Neural crest cell (in vitro differentiated cells): ENCODE measurements at regions not wholly inside any gene's neighbourhood (a gene's known extent, or its start where the extent isn't known, plus 50 kb on each side); places are given as distances from the start of the nearest gene placed in this dataset.

Experiments
- DNase-seq: peaks from one replicate; pipeline ENCODE4 v3.0.0; 2021; ENCODE audit warnings: low read depth, mixed read lengths, low spot score
- H3K27ac Mint-ChIP-seq: one replicate; pipeline ENCODE4 v1.8.0; 2021; ENCODE audit warnings: mild to moderate bottlenecking, mixed read lengths; ENCODE audit not compliant: unreplicated experiment
- H3K27me3 Mint-ChIP-seq: 2 replicates; pipeline ENCODE4 v1.8.0; 2021; ENCODE audit warnings: low read depth, mild to moderate bottlenecking, mixed read lengths
- H3K36me3 Mint-ChIP-seq: 2 replicates; pipeline ENCODE4 v1.8.0; 2021; ENCODE audit warnings: low read depth, mild to moderate bottlenecking, mixed read lengths
- H3K4me1 Mint-ChIP-seq: 2 replicates; pipeline ENCODE4 v1.8.0; 2021; ENCODE audit warnings: mixed read lengths
- H3K4me3 Mint-ChIP-seq: one replicate; pipeline ENCODE4 v1.8.0; 2021; ENCODE audit warnings: mild to moderate bottlenecking, mixed read lengths
- H3K9me3 Mint-ChIP-seq: 2 replicates; pipeline ENCODE4 v1.8.0; 2021; ENCODE audit warnings: mixed read lengths
- CTCF ChIP-seq: fragments of 200-600 bp; sonication (generic); conservative IDR thresholded peaks from 2 replicates; pipeline ENCODE4 v1.5.0; 2021; ENCODE audit warnings: antibody characterized with exemption, mild to moderate bottlenecking

GRCh38 chr2:139124271-139124670 is 344.1 kb upstream of the NXPH2 start:
- Mint-ChIP-seq H3K27ac (no peak overlapping the region), H3K27me3 (no peaks in the 10 kb centered on the region), H3K4me1 (no peaks in the 10 kb centered on the region), H3K36me3 (no peaks in the 10 kb centered on the region), H3K4me3 (no peak overlapping the region), H3K9me3 (no peaks in the 10 kb centered on the region)
- no peak for TF ChIP-seq CTCF
- no peak for DNase-seq

GRCh38 chr2:139123795-139124194 is 343.6 kb upstream of the NXPH2 start:
- Mint-ChIP-seq H3K27ac (no peak overlapping the region), H3K4me1 (no peaks in the 10 kb centered on the region), H3K9me3 (no peaks in the 10 kb centered on the region), H3K4me3 (no peak overlapping the region), H3K27me3 (no peaks in the 10 kb centered on the region), H3K36me3 (no peaks in the 10 kb centered on the region)
- DNase-seq: no peak
- TF ChIP-seq CTCF: no peak

- Mint-ChIP-seq H3K4me3 (no peak overlapping the region), H3K4me1 (no peaks in the 10 kb centered on the region), H3K36me3 (no peaks in the 10 kb centered on the region), H3K9me3 (no peaks in the 10 kb centered on the region), H3K27ac (no peak overlapping the region), H3K27me3 (no peaks in the 10 kb centered on the region)
- TF ChIP-seq CTCF: no peak
- DNase-seq: no peak
Measured at GRCh38 chr2:139122711-139123158, 342.5 kb upstream of the NXPH2 start.

- no peak overlapping the region for H3K27ac Mint-ChIP-seq
- H3K9me3 Mint-ChIP-seq: peaks cover 5% of the 10 kb centered on the region
Measured at GRCh38 chr2:139099721-139100120, 319.5 kb upstream of the NXPH2 start.

GRCh38 chr2:139098961-139099360 is 318.8 kb upstream of the NXPH2 start:
- no peak overlapping the region for H3K4me3 Mint-ChIP-seq
- H3K27me3 Mint-ChIP-seq: no peaks in the 10 kb centered on the region
- no peak for DNase-seq
- H3K9me3 Mint-ChIP-seq: peaks cover 2% of the 10 kb centered on the region
- H3K4me1 Mint-ChIP-seq: no peaks in the 10 kb centered on the region
- no peak overlapping the region for H3K27ac Mint-ChIP-seq
- no peak for TF ChIP-seq CTCF
- H3K36me3 Mint-ChIP-seq: no peaks in the 10 kb centered on the region

More at GRCh38 chr2:139099721-139100120, 319.5 kb upstream of the NXPH2 start:
- H3K4me3 Mint-ChIP-seq: no peak overlapping the region
- H3K4me1 Mint-ChIP-seq: no peaks in the 10 kb centered on the region
- DNase-seq: no peak
- TF ChIP-seq CTCF: no peak
- H3K36me3 Mint-ChIP-seq: no peaks in the 10 kb centered on the region
- H3K27me3 Mint-ChIP-seq: no peaks in the 10 kb centered on the region

- no peaks in the 10 kb centered on the region for H3K4me1 Mint-ChIP-seq
- no peak for TF ChIP-seq CTCF
- no peaks in the 10 kb centered on the region for H3K27me3 Mint-ChIP-seq
- H3K36me3 Mint-ChIP-seq: no peaks in the 10 kb centered on the region
- H3K4me3 Mint-ChIP-seq: no peak overlapping the region
- H3K27ac Mint-ChIP-seq: no peak overlapping the region
- H3K9me3 Mint-ChIP-seq: peaks cover 2% of the 10 kb centered on the region
- no peak for DNase-seq
Measured at GRCh38 chr2:139083121-139083520, 302.9 kb upstream of the NXPH2 start.
